K562 (cell line): ENCODE measurements at regions not wholly inside any gene's neighbourhood (a gene's known extent, or its start where the extent isn't known, plus 50 kb on each side); places are given as distances from the start of the nearest gene placed in this dataset.

Source experiments
- ATAC-seq: fragments of 200-7000 bp; cut with Tn5 transposase; 3 replicates; pipeline ENCODE4 v1.9.1; 2020; ENCODE audit warnings: moderate library complexity
- BruUV-seq: library from RNA; stranded (reverse); fragments of 400-500 nt; replicated peaks from 2 replicates; lab custom pipeline; 2021; lab: Mats Ljungman, UMichigan
- CTCF ChIA-PET: fragments of 300-600 bp; formaldehyde crosslinking; extraction: SDS; loops from one replicate; lab custom pipeline; 2021; ENCODE audit warnings: low intra/inter-chr PET ratio; lab: Yijun Ruan, JAX
- POLR2A ChIA-PET: fragments of 300-600, 350-650 bp; sonication (Branson Sonifier 250); formaldehyde crosslinking; extraction: SDS; loops from one replicate; lab custom pipeline; 2021; ENCODE audit warnings: antibody characterized with exemption, inconsistent platforms; lab: Yijun Ruan, JAX
- DNase-seq, 4 experiments: peaks; one replicate each; pipeline versions ENCODE4 v3.0.0 to v3.0.0-alpha.2; 2011 to 2018; ENCODE audit warnings: low spot score in 3 of 4, mixed read lengths in 3 of 4; ENCODE audit errors: extremely low read depth in 1 of 4
- FAIRE-seq: peaks from 2 replicates; lab custom pipeline; 2011; peaks lifted over from hg19 to GRCh38; lab: Jason Lieb, UNC
- H2AFZ ChIP-seq: 2 replicates; pipeline ENCODE4 v1.6.0; 2011; ENCODE audit warnings: low read depth, low read length, control low read depth, inconsistent platforms
- H3K27ac ChIP-seq: fragments of 200-600 bp; 3 replicates; pipeline ENCODE4 v1.8.0; 2011; ENCODE audit warnings: low read depth, mild to moderate bottlenecking, control low read depth, inconsistent platforms, low read length, moderate library complexity, mixed read lengths; ENCODE audit errors: extremely low read depth
- H3K27me3 ChIP-seq, 2 experiments: fragments of 300-600 bp in 1 of 2; 2 replicates in 1 of 2; 3 replicates in 1 of 2; pipeline versions ENCODE4 v1.6.0 to v1.8.0; 2011; ENCODE audit warnings: inconsistent platforms in 2 of 2, low read length in 2 of 2, mild to moderate bottlenecking in 1 of 2, mixed read lengths in 1 of 2, moderate library complexity in 1 of 2; ENCODE audit not compliant: control insufficient read depth in 2 of 2, insufficient read depth in 2 of 2
- H3K36me3 ChIP-seq: fragments of 300-600 bp; 3 replicates; pipeline ENCODE4 v1.8.0; 2011; ENCODE audit warnings: mild to moderate bottlenecking, low read length, inconsistent platforms; ENCODE audit not compliant: control insufficient read depth, insufficient read depth
- H3K4me1 ChIP-seq, 2 experiments: fragments of 200-600 bp in 1 of 2; replicated peaks in 1 of 2; 2 replicates in 1 of 2; 3 replicates in 1 of 2; pipeline versions ENCODE4 v1.5.1 to v1.8.0; 2011; ENCODE audit warnings: inconsistent platforms in 2 of 2, low read length in 2 of 2, mild to moderate bottlenecking in 1 of 2, mixed read lengths in 1 of 2, moderate library complexity in 1 of 2; ENCODE audit not compliant: control insufficient read depth in 2 of 2, insufficient read depth in 2 of 2
- H3K4me2 ChIP-seq: 2 replicates; pipeline ENCODE4 v1.6.1; 2011; ENCODE audit warnings: low read length, control low read depth, inconsistent platforms, mixed read lengths; ENCODE audit not compliant: insufficient read depth
- H3K4me3 ChIP-seq: fragments of 200-600 bp; sonication (generic), shearing (Covaris generic); 2 replicates; pipeline ENCODE4 v1.5.1; 2016; ENCODE audit warnings: control low read depth, inconsistent platforms
- H3K79me2 ChIP-seq: fragments of 200-600 bp; 3 replicates; pipeline ENCODE4 v1.8.0; 2011; ENCODE audit warnings: low read length, inconsistent platforms; ENCODE audit not compliant: control insufficient read depth, insufficient read depth
- H3K9ac ChIP-seq, 2 experiments: 2 replicates each; pipeline versions ENCODE4 v1.6.0 to v1.6.1; 2011; ENCODE audit warnings: low read depth in 2 of 2, low read length in 2 of 2, control low read depth in 1 of 2, inconsistent platforms in 1 of 2, mild to moderate bottlenecking in 1 of 2, mixed read lengths in 1 of 2; ENCODE audit not compliant: insufficient read depth in 1 of 2
- H3K9me1 ChIP-seq: one replicate; pipeline ENCODE4 v1.6.0; 2011; ENCODE audit warnings: inconsistent platforms, mild to moderate bottlenecking, low read length, moderate library complexity; ENCODE audit not compliant: control insufficient read depth, insufficient read depth
- H3K9me3 ChIP-seq: replicated peaks from 2 replicates; pipeline ENCODE4 v1.5.1; 2011; ENCODE audit warnings: low read depth, low read length, inconsistent platforms; ENCODE audit not compliant: control insufficient read depth, insufficient read depth
- H4K20me1 ChIP-seq: replicated peaks from 2 replicates; pipeline ENCODE4 v1.6.1; 2011; ENCODE audit warnings: low read length, inconsistent platforms, mixed read lengths; ENCODE audit not compliant: control insufficient read depth, insufficient read depth
- CHD2 ChIP-seq: IDR thresholded peaks from 2 replicates; pipeline ENCODE4 v1.6.1; 2011; ENCODE audit warnings: low read depth, low read length
- ETV1 ChIP-seq: fragments of 450-650 bp; conservative IDR thresholded peaks from 2 replicates; pipeline ENCODE4 v1.6.1; 2016; ENCODE audit warnings: missing genetic modification characterization, control low read depth, low read depth, missing compliant biosample characterization
- FOSL1 ChIP-seq: fragments of 200-800 bp; sonication (Bioruptor generic); conservative IDR thresholded peaks from 2 replicates; pipeline ENCODE4 v1.6.1; 2016; ENCODE audit warnings: missing genetic modification characterization, missing compliant biosample characterization
- JUND ChIP-seq, 2 experiments: IDR thresholded peaks; 2 replicates in 1 of 2; 3 replicates in 1 of 2; pipeline ENCODE4 v1.6.1; 2011; ENCODE audit warnings: borderline replicate concordance in 2 of 2, low read depth in 2 of 2, low read length in 2 of 2, improper control_type of control experiment in 1 of 2, missing biosample characterization in 1 of 2, missing genetic modification characterization in 1 of 2, missing genetic modification reagents in 1 of 2
- KDM1A ChIP-seq, 2 experiments: fragments of 450-650 bp; IDR thresholded peaks; 2 replicates each; pipeline ENCODE4 v1.6.1; 2016; ENCODE audit warnings: mild to moderate bottlenecking in 2 of 2
- SMARCA5 ChIP-seq: fragments of 450-650 bp; IDR thresholded peaks from 2 replicates; pipeline ENCODE4 v1.6.1; 2016
- ZNF232 ChIP-seq: sonication (generic); formaldehyde crosslinking; IDR thresholded peaks from 2 replicates; pipeline ENCODE4 v1.8.0; 2022; ENCODE audit warnings: mild to moderate bottlenecking, missing genetic modification reagents
- ZNF316 ChIP-seq: fragments of 450-650 bp; IDR thresholded peaks from 2 replicates; pipeline ENCODE4 v1.6.1; 2016
- ZNF699 ChIP-seq: fragments of 250-450 bp; sonication (Bioruptor Pico); IDR thresholded peaks from 2 replicates; pipeline ENCODE4 v1.8.0; 2021; ENCODE audit warnings: mild to moderate bottlenecking, moderate library complexity; ENCODE audit not compliant: insufficient replicate concordance
- WGBS: fragments of 100-300 bp; shearing (Covaris generic); methylation state at CpG from one replicate; pipeline ENCODE4 v1.1.6; 2016; ENCODE audit warnings: low coverage, mixed read lengths; ENCODE audit not compliant: insufficient coverage; ENCODE audit errors: missing lambda C conversion rate; 5-methylcytosine and 5-hydroxymethylcytosine counted together
- in situ Hi-C: fragments of 300-500 bp; cut with MboI; formaldehyde crosslinking; loops from 4 replicates; pipeline ENCODE4 v1.15.0; 2018; ENCODE audit warnings: inconsistent platforms, mixed read lengths
- intact Hi-C: fragments of 100-400 bp; cut with micrococcal nuclease; formaldehyde crosslinking; loops from 2 replicates; pipeline ENCODE4 v1.14.2; 2022
- TF ChIP-seq, protein P1 (sequence below), 2 experiments: fragments of 450-650 bp in 1 of 2; sonication (generic) in 1 of 2; formaldehyde crosslinking in 1 of 2; IDR thresholded peaks in 1 of 2; conservative IDR thresholded peaks in 1 of 2; 2 replicates each; pipeline versions ENCODE4 v1.6.1 to v1.8.1; 2016 to 2023; ENCODE audit warnings: mild to moderate bottlenecking in 2 of 2, moderate library complexity in 2 of 2, inconsistent platforms in 1 of 2, missing genetic modification reagents in 1 of 2

DNA sequence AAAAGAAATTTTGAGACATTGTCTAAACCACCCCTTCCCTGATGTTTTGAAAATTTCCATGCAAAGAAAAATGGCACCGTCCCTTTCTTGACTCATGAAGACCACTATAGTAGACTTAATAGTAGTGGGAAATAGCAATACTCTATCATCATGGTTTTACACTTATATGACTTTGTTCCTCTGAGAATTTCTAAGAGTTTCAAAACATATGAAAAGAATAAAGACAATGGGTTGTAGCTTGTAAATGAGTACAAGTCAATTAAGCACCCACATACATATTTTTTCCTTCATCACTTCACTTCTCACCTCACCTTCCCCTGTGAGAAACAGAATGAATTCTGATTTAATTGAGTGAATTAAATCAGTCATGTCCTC, 151.7 kb downstream of the LYPLAL1 start (continued):
- TF ChIP-seq ETV1 (no peak), CHD2 (no peak)
- TF ChIP-seq, all 486 proteins: peak for 0

DNA sequence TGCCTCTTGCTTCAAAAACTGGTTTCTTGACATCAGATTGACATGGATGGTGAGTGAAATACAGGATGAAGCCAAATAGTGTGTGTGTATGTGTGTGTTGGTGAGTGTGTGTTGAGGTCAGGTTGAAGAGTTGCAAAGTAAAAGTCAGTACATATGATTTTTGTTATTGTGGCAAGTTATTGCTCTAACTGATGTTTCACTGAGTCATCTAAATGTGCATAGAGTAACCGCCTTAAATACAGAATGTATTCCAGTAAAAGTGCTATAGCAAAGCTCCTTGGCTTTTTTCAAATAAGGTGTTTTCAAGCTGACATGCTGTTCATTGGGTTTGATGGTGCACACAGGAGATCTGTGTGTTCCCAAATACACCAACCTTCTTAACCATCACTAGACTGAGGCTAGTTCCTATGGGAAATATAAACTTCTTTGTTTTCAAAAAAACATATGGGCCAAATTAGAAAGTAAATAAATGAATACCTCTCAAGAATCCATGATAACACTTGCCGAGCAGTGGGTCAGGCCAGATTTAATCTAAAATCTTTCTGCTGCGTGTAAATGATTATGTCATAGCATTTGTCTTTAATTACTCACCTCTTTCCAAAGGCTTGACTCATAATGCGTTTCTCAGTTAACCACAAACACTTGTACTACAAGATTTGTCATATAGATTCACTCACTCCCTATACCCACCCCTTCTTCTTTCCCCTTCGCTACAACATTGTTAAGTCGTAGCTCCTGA, 151.1 kb downstream of the LYPLAL1 start:
- Histone ChIP-seq H3K9ac (no peak overlapping the region), H3K27me3 (no peaks in the 10 kb centered on the region), H3K4me1 (no peaks in the 10 kb centered on the region), H3K4me2 (no peak overlapping the region), H3K79me2 (no peaks in the 10 kb centered on the region), H3K9me3 (no peaks in the 10 kb centered on the region), H2AFZ (no peak overlapping the region), H3K27ac (no peak overlapping the region), H3K36me3 (no peaks in the 10 kb centered on the region), H3K4me3 (no peak overlapping the region), H4K20me1 (no peaks in the 10 kb centered on the region), H3K9me1 (no peaks in the 10 kb centered on the region)
- in situ Hi-C loops, result no loop called here
- CTCF ChIA-PET, result no interaction called here
- ATAC-seq (no peak), DNase-seq (no peak), FAIRE-seq (no peak)
- no TSS peak for BruUV-seq
- WGBS, result under 1% methylated on average over 6 of the region's 6 CpGs
- POLR2A ChIA-PET, result no interaction called here
- intact Hi-C loops, result no loop called here
- TF ChIP-seq, protein P1, sequence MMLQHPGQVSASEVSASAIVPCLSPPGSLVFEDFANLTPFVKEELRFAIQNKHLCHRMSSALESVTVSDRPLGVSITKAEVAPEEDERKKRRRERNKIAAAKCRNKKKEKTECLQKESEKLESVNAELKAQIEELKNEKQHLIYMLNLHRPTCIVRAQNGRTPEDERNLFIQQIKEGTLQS (IDR thresholded peaks at IDR 0.05), result peak; percentile 46; the same call in 1 of the 2 replicates
- TF ChIP-seq, protein P1 (CRISPR knock-in tag; conservative IDR thresholded peaks at IDR 0.05), result no peak
- TF ChIP-seq FOSL1 (tag) (peak; percentile 35; the same call in 1 of the 2 replicates), SMARCA5 (no peak), JUND (IDR thresholded peaks at IDR 0.05; ENCODE audit: borderline replicate concordance, low read depth, low read length) (no peak), JUND (tag; IDR thresholded peaks at IDR 0.05; ENCODE audit: borderline replicate concordance, low read depth, low read length) (0 out of 3 replicates have a peak, but pooled peaks have one; percentile 15), ZNF316 (peak; percentile 29; the same call in 1 of the 2 replicates), ZNF232 (no peak), ZNF699 (CRISPR knock-in tag) (no peak), KDM1A (IDR thresholded peaks at IDR 0.05) (0 out of 4 replicates have a peak, but pooled peaks have one; percentile 26 to 28)
